PC-9 (cell line): ENCODE measurements at regions not wholly inside any gene's neighbourhood (a gene's known extent, or its start where the extent isn't known, plus 50 kb on each side); places are given as distances from the start of the nearest gene placed in this dataset. TPM values are rescaled to one million over a fixed set of nuclear protein-coding genes. Genes with fewer than 3 reads are reported as not detected.

Experiments
- BruUV-seq: library from RNA; stranded (reverse); fragments of 400-500 nt; replicated peaks from 2 replicates; lab custom pipeline; 2021; lab: Mats Ljungman, UMichigan
- CTCF ChIA-PET: fragments of 300-600 bp; sonication (Branson Sonifier 250); formaldehyde crosslinking; loops from one replicate; lab custom pipeline; 2022; ENCODE audit warnings: antibody characterized with exemption; lab: Charles Lee
- POLR2A ChIA-PET: fragments of 300-600 bp; sonication (Branson Sonifier 250); formaldehyde crosslinking; loops from one replicate; lab custom pipeline; 2022; ENCODE audit warnings: antibody characterized with exemption; ENCODE audit not compliant: unreplicated experiment; lab: Charles Lee
- DNase-seq, 2 experiments: peaks; one replicate each; pipeline versions ENCODE4 v3.0.0 to v3.0.0-alpha.2; 2015 to 2022; ENCODE audit warnings: mixed read lengths in 1 of 2
- H2AFZ ChIP-seq: fragments of 200-600 bp; sonication (generic); 2 replicates; pipeline ENCODE4 v1.8.1; 2017; ENCODE audit warnings: antibody characterized with exemption
- H3F3A ChIP-seq: fragments of 200-600 bp; sonication (generic); 2 replicates; pipeline ENCODE4 v1.8.1; 2017; ENCODE audit warnings: antibody characterized with exemption, mild to moderate bottlenecking, low read depth; ENCODE audit not compliant: insufficient read depth
- H3K27ac ChIP-seq: fragments of 200-600 bp; sonication (generic); 2 replicates; pipeline ENCODE4 v1.6.1; 2016; ENCODE audit warnings: mixed run types
- H3K27me3 ChIP-seq: fragments of 200-600 bp; sonication (generic); 2 replicates; pipeline ENCODE4 v1.6.1; 2016; ENCODE audit warnings: low read depth, mixed run types; ENCODE audit not compliant: insufficient read depth
- H3K36me3 ChIP-seq: fragments of 200-600 bp; sonication (generic); 2 replicates; pipeline ENCODE4 v1.6.1; 2016; ENCODE audit warnings: low read depth, mixed run types
- H3K4me1 ChIP-seq: fragments of 200-600 bp; sonication (generic); replicated peaks from 2 replicates; pipeline ENCODE4 v1.6.1; 2016; ENCODE audit warnings: mixed run types; ENCODE audit not compliant: insufficient read depth
- H3K4me2 ChIP-seq: fragments of 200-600 bp; sonication (generic); 2 replicates; pipeline ENCODE4 v1.6.1; 2017; ENCODE audit warnings: mixed run types
- H3K4me3 ChIP-seq: fragments of 200-600 bp; sonication (generic); 2 replicates; pipeline ENCODE4 v1.6.1; 2016; ENCODE audit warnings: mixed run types
- H3K79me2 ChIP-seq: fragments of 200-600 bp; sonication (generic); 2 replicates; pipeline ENCODE4 v1.6.1; 2017; ENCODE audit warnings: low read depth, mixed run types
- H3K9me2 ChIP-seq: fragments of 200-600 bp; sonication (generic); 2 replicates; pipeline ENCODE4 v1.8.1; 2017; ENCODE audit warnings: mild to moderate bottlenecking; ENCODE audit not compliant: insufficient read depth
- H3K9me3 ChIP-seq: fragments of 200-600 bp; sonication (generic); 2 replicates; pipeline ENCODE4 v1.8.1; 2016; ENCODE audit warnings: low read depth; ENCODE audit not compliant: insufficient read depth
- H4K20me1 ChIP-seq: fragments of 200-600 bp; sonication (generic); 2 replicates; pipeline ENCODE4 v1.8.1; 2017; ENCODE audit not compliant: insufficient read depth
- CTCF ChIP-seq: fragments of 200-600 bp; sonication (generic); conservative IDR thresholded peaks from 2 replicates; pipeline ENCODE4 v1.6.1; 2017; ENCODE audit warnings: mixed run types, antibody characterized with exemption, mild to moderate bottlenecking, moderate library complexity
- EZH2 ChIP-seq: fragments of 200-600 bp; sonication (generic); IDR thresholded peaks from 2 replicates; pipeline ENCODE4 v1.8.0; 2017; ENCODE audit warnings: antibody characterized with exemption, low read depth
- intact Hi-C: fragments of 100-400 bp; cut with micrococcal nuclease; formaldehyde crosslinking; loops from one replicate; pipeline ENCODE4 v1.10.0; 2022; ENCODE audit not compliant: unreplicated experiment
- microRNA-seq: library from miRNA; unstranded; fragments of <30 nt; microRNA quantifications from one replicate; pipeline ENCODE4 v1.2.0, GENCODE V29; 2021; ENCODE audit warnings: borderline number of aligned reads, borderline replicate concordance

GRCh38 chr11:11672101-11672500 is 50.3 kb upstream of the GALNT18 start:
- DNase-seq: no peak
- Histone ChIP-seq H3K27ac (no peak overlapping the region), H3K9me2 (no peaks in the 10 kb centered on the region), H3K79me2 (no peaks in the 10 kb centered on the region), H4K20me1 (no peaks in the 10 kb centered on the region), H3F3A (no peaks in the 10 kb centered on the region), H3K4me1 (no peaks in the 10 kb centered on the region), H2AFZ (no peak overlapping the region), H3K9me3 (no peaks in the 10 kb centered on the region), H3K27me3 (peaks cover 56% of the 10 kb centered on the region), H3K36me3 (no peaks in the 10 kb centered on the region), H3K4me2 (no peak overlapping the region), H3K4me3 (no peak overlapping the region)
- intact Hi-C loops: no loop called here
- POLR2A ChIA-PET: no interaction called here
- CTCF ChIA-PET: no interaction called here
- no TSS peak for BruUV-seq
- TF ChIP-seq EZH2: no peak
- TF ChIP-seq CTCF: no peak

Small RNA genes in the stretch of these regions (microRNA-seq; reads per million reads assigned to microRNA genes)
- gene MIR8070: not detected
